ENCODE measurements at regions not wholly inside any gene's neighbourhood (a gene's known extent, or its start where the extent isn't known, plus 50 kb on each side); places are given as distances from the start of the nearest gene placed in this dataset.

GRCh38 chr11:80595011-80595410 lies 1154.2 kb upstream of the TENM4 start:
- no peak for DNase-seq (ENCODE audit: low read depth)

- no peak for DNase-seq (ENCODE audit: low read depth)
Measured at GRCh38 chr11:80593648-80594374, 1153.0 kb upstream of the TENM4 start.

- no peak for DNase-seq (ENCODE audit: low read depth)
Measured at GRCh38 chr11:80592546-80592945, 1151.7 kb upstream of the TENM4 start.

GRCh38 chr11:80587906-80588305 lies 1147.1 kb upstream of the TENM4 start:
- no peak for DNase-seq (ENCODE audit: low read depth)

GRCh38 chr11:80586464-80586863 lies 1145.6 kb upstream of the TENM4 start:
- DNase-seq (ENCODE audit: low read depth): no peak

- no peak for DNase-seq (ENCODE audit: low read depth)
Measured at GRCh38 chr11:80584661-80585060, 1143.8 kb upstream of the TENM4 start.

GRCh38 chr11:80569832-80570231 lies 1129.0 kb upstream of the TENM4 start:
- no peak for DNase-seq (ENCODE audit: low read depth)

GRCh38 chr11:80565231-80565630 lies 1124.4 kb upstream of the TENM4 start:
- DNase-seq (ENCODE audit: low read depth): no peak

GRCh38 chr11:80562523-80563125 lies 1121.8 kb upstream of the TENM4 start:
- no peak for DNase-seq (ENCODE audit: low read depth)

GRCh38 chr11:80559942-80560341 lies 1119.1 kb upstream of the TENM4 start:
- no peak for DNase-seq (ENCODE audit: low read depth)

GRCh38 chr11:80553565-80553964 lies 1112.7 kb upstream of the TENM4 start:
- DNase-seq (ENCODE audit: low read depth): no peak

GRCh38 chr11:80542704-80543103 lies 1101.9 kb upstream of the TENM4 start:
- DNase-seq (ENCODE audit: low read depth): no peak

- no peak for DNase-seq (ENCODE audit: low read depth)
Measured at GRCh38 chr11:80538040-80538439, 1097.2 kb upstream of the TENM4 start.

- no peak for DNase-seq (ENCODE audit: low read depth)
Measured at GRCh38 chr11:80533463-80533862, 1092.6 kb upstream of the TENM4 start.

GRCh38 chr11:80532633-80533232 lies 1091.9 kb upstream of the TENM4 start:
- DNase-seq (ENCODE audit: low read depth): no peak

GRCh38 chr11:80529726-80530125 lies 1088.9 kb upstream of the TENM4 start:
- no peak for DNase-seq (ENCODE audit: low read depth)

GRCh38 chr11:80525663-80526405 lies 1085.0 kb upstream of the TENM4 start:
- no peak for DNase-seq (ENCODE audit: low read depth)

- DNase-seq (ENCODE audit: low read depth): no peak
Measured at GRCh38 chr11:80524349-80524748, 1083.5 kb upstream of the TENM4 start.

GRCh38 chr11:80523057-80523456 lies 1082.2 kb upstream of the TENM4 start:
- DNase-seq (ENCODE audit: low read depth): no peak

GRCh38 chr11:80521592-80521991 lies 1080.8 kb upstream of the TENM4 start:
- DNase-seq (ENCODE audit: low read depth): no peak

GRCh38 chr11:80520507-80520887 lies 1079.7 kb upstream of the TENM4 start:
- DNase-seq (ENCODE audit: low read depth): no peak

GRCh38 chr11:80519596-80520506 lies 1079.0 kb upstream of the TENM4 start:
- DNase-seq (ENCODE audit: low read depth): no peak
